ENCODE measurements at regions not wholly inside any gene's neighbourhood (a gene's known extent, or its start where the extent isn't known, plus 50 kb on each side); places are given as distances from the start of the nearest gene placed in this dataset.

- TF ChIP-seq CTCF (IDR thresholded peaks at IDR 0.05; ENCODE audit: insufficient read depth, low read depth, low read length) = no peak
- peak; percentile 58 for DNase-seq (ENCODE audit: low read depth)
- no peak overlapping the region for H3K4me3 ChIP-seq (ENCODE audit: low read depth, low read length)
These were observed 344.7 kb downstream of the MN1 start for GRCh38 chr22:27456696-27457503.

DNA sequence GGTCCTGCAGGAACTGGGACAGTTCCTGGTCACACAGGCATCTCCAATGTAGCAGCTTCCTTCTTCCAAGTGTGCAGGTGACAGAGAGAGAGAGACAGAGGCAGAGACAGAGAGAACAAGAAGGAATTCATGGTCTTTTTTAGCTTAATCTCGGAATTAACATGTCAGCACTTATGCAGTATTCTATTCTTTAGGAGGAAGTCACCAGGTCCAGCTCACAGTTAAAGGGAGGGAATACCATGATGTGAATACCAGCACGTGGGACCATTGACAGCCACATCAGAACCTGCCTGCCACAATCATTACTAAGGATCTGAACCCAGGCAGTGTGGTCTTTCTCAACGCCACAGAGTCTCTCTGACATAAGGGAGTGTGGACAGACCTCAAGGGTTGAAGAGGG lies 341.6 kb downstream of the MN1 start:
- no peak for DNase-seq (ENCODE audit: low read depth)
- no peak overlapping the region for H3K4me3 ChIP-seq (ENCODE audit: low read depth, low read length)
- no peak for TF ChIP-seq CTCF (IDR thresholded peaks at IDR 0.05; ENCODE audit: insufficient read depth, low read depth, low read length)

- no peak for TF ChIP-seq CTCF (IDR thresholded peaks at IDR 0.05; ENCODE audit: insufficient read depth, low read depth, low read length)
- DNase-seq (ENCODE audit: low read depth) = no peak
- H3K4me3 ChIP-seq (ENCODE audit: low read depth, low read length) = no peak overlapping the region
These were observed 340.8 kb downstream of the MN1 start for GRCh38 chr22:27460591-27461347.

- no peak overlapping the region for H3K4me3 ChIP-seq (ENCODE audit: low read depth, low read length)
- no peak for TF ChIP-seq CTCF (IDR thresholded peaks at IDR 0.05; ENCODE audit: insufficient read depth, low read depth, low read length)
- DNase-seq (ENCODE audit: low read depth) = peak; percentile 52
These were observed 340.1 kb downstream of the MN1 start for GRCh38 chr22:27461470-27461869.

- DNase-seq (ENCODE audit: low read depth) = no peak
- no peak overlapping the region for H3K4me3 ChIP-seq (ENCODE audit: low read depth, low read length)
- TF ChIP-seq CTCF (IDR thresholded peaks at IDR 0.05; ENCODE audit: insufficient read depth, low read depth, low read length) = no peak
These were observed 339.4 kb downstream of the MN1 start for GRCh38 chr22:27462190-27462589.

DNA sequence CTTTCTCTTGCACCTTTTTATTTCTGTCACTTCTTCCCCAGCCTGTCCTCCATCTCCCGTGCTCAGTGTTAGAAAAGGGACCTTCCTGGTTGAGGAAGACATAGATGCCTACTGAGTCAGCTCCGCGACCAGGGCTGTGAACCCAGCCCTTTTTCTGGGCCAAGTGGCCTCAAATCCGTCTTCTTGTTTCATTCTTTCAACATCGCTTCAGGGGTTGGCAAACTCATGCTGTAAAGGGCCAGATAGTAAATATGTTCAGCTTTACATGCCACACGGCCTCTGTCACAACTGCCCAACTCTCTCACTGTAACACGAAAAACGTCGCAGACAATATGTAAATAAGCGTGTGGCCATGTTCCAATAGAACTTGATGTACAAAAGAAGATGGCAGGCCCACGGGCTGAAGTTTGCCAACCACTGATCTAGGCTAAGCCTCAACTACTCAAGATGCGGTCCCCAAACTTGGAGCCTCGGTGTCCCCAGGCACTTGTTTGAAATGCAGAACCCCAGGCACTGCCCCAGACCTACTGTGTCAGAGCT lies 338.4 kb downstream of the MN1 start:
- DNase-seq (ENCODE audit: low read depth) = no peak
- TF ChIP-seq CTCF (IDR thresholded peaks at IDR 0.05; ENCODE audit: insufficient read depth, low read depth, low read length) = no peak
- H3K4me3 ChIP-seq (ENCODE audit: low read depth, low read length) = no peak overlapping the region

All from fibroblast of villous mesenchyme (primary cell).